SK-N-SH (cell line): ENCODE measurements at regions not wholly inside any gene's neighbourhood (a gene's known extent, or its start where the extent isn't known, plus 50 kb on each side); places are given as distances from the start of the nearest gene placed in this dataset.

Source experiments
- CTCF ChIA-PET: fragments of 300-600, 350-600 bp; formaldehyde crosslinking; extraction: SDS; loops from one replicate; lab custom pipeline; 2021; lab: Yijun Ruan, JAX
- POLR2A ChIA-PET: fragments of 350-600 bp; sonication (Branson Sonifier 250); formaldehyde crosslinking; extraction: SDS; loops from one replicate; lab custom pipeline; 2020; ENCODE audit warnings: antibody characterized with exemption, inconsistent platforms; lab: Yijun Ruan, JAX
- DNase-seq: peaks from one replicate; pipeline ENCODE4 v3.0.0; 2012
- H2AFZ ChIP-seq: fragments of 200-600 bp; sonication (generic); 2 replicates; pipeline ENCODE4 v1.8.1; 2016; ENCODE audit warnings: antibody characterized with exemption, mild to moderate bottlenecking, low read depth
- H3F3A ChIP-seq: fragments of 200-600 bp; sonication (generic); replicated peaks from 2 replicates; pipeline ENCODE3; 2016; ENCODE audit warnings: antibody characterized with exemption, mild to moderate bottlenecking; ENCODE audit not compliant: insufficient read depth
- H3K27ac ChIP-seq, 2 experiments: fragments of 200-500 bp in 1 of 2; fragments of 200-600 bp in 1 of 2; sonication (Bioruptor generic) in 1 of 2; sonication (generic), shearing (Covaris generic) in 1 of 2; 2 replicates each; pipeline versions ENCODE4 v1.5.1 to v1.6.1; 2014 to 2016; ENCODE audit warnings: low read depth in 2 of 2, inconsistent platforms in 1 of 2, low read length in 1 of 2, mild to moderate bottlenecking in 1 of 2, mixed read lengths in 1 of 2
- H3K27me3 ChIP-seq: fragments of 200-600 bp; sonication (generic), shearing (Covaris generic); 2 replicates; pipeline ENCODE4 v1.6.1; 2016; ENCODE audit warnings: mixed run types; ENCODE audit not compliant: insufficient read depth
- H3K36me3 ChIP-seq, 2 experiments: fragments of 200-500 bp in 1 of 2; fragments of 200-600 bp in 1 of 2; sonication (Bioruptor generic) in 1 of 2; sonication (generic) in 1 of 2; replicated peaks in 1 of 2; 2 replicates each; pipeline versions ENCODE3 to v1.5.1; 2014 to 2016; ENCODE audit warnings: low read length in 1 of 2, mild to moderate bottlenecking in 1 of 2; ENCODE audit not compliant: insufficient read depth in 2 of 2, control insufficient read depth in 1 of 2
- H3K4me1 ChIP-seq, 2 experiments: fragments of 200-500 bp in 1 of 2; fragments of 200-600 bp in 1 of 2; sonication (Bioruptor generic) in 1 of 2; sonication (generic), shearing (Covaris generic) in 1 of 2; 2 replicates each; pipeline versions ENCODE4 v1.5.1 to v1.6.1; 2014 to 2016; ENCODE audit warnings: low read depth in 1 of 2, low read length in 1 of 2, mixed run types in 1 of 2; ENCODE audit not compliant: insufficient read depth in 2 of 2, control insufficient read depth in 1 of 2
- H3K4me2 ChIP-seq: fragments of 200-600 bp; sonication (generic), shearing (Covaris generic); 2 replicates; pipeline ENCODE4 v1.6.1; 2017; ENCODE audit warnings: mixed run types
- H3K4me3 ChIP-seq, 2 experiments: fragments of 200-500 bp in 1 of 2; fragments of 200-600 bp in 1 of 2; sonication (Bioruptor generic) in 1 of 2; sonication (generic), shearing (Covaris generic) in 1 of 2; 2 replicates each; pipeline versions ENCODE4 v1.5.1 to v1.8.1; 2014 to 2016; ENCODE audit warnings: low read depth in 2 of 2, inconsistent platforms in 1 of 2, low read length in 1 of 2, mild to moderate bottlenecking in 1 of 2, mixed read lengths in 1 of 2, moderate library complexity in 1 of 2
- H3K79me2 ChIP-seq: fragments of 200-600 bp; sonication (generic); 2 replicates; pipeline ENCODE4 v1.8.1; 2017; ENCODE audit warnings: mild to moderate bottlenecking; ENCODE audit not compliant: insufficient read depth
- H3K9ac ChIP-seq: fragments of 200-600 bp; sonication (generic); 2 replicates; pipeline ENCODE4 v1.6.1; 2017; ENCODE audit warnings: mixed run types
- H3K9me2 ChIP-seq: fragments of 200-600 bp; sonication (generic); 2 replicates; pipeline ENCODE4 v1.6.1; 2017; ENCODE audit warnings: mixed run types
- H3K9me3 ChIP-seq: fragments of 200-600 bp; sonication (generic); 2 replicates; pipeline ENCODE4 v1.6.1; 2017; ENCODE audit warnings: mixed run types, mild to moderate bottlenecking, moderate library complexity
- H4K20me1 ChIP-seq: fragments of 200-600 bp; sonication (generic); 2 replicates; pipeline ENCODE4 v1.6.1; 2017; ENCODE audit warnings: mild to moderate bottlenecking, mixed run types; ENCODE audit not compliant: insufficient read depth
- CHD2 ChIP-seq: fragments of 150-350 bp; IDR thresholded peaks from 2 replicates; pipeline ENCODE4 v1.6.1; 2018; ENCODE audit warnings: low read length; ENCODE audit not compliant: partially characterized antibody
- ELF1 ChIP-seq: IDR thresholded peaks from 2 replicates; pipeline ENCODE4 v1.4.0; 2012
- EZH2phosphoT487 ChIP-seq: fragments of 200-600 bp; sonication (generic); IDR thresholded peaks from 2 replicates; pipeline ENCODE4 v1.6.1; 2017; ENCODE audit warnings: low read depth, mixed run types, mild to moderate bottlenecking, antibody characterized with exemption, moderate library complexity, borderline replicate concordance
- GABPA ChIP-seq: IDR thresholded peaks from 2 replicates; pipeline ENCODE4 v1.4.0; 2012; ENCODE audit warnings: low read depth, mild to moderate bottlenecking
- GATA2 ChIP-seq: sonication (generic); formaldehyde crosslinking; IDR thresholded peaks from 2 replicates; pipeline ENCODE4 v1.5.0; 2020; ENCODE audit warnings: mild to moderate bottlenecking, missing genetic modification reagents
- MEF2A ChIP-seq: IDR thresholded peaks from 2 replicates; pipeline ENCODE4 v1.4.0; 2012; ENCODE audit warnings: low read depth, borderline replicate concordance
- NFIC ChIP-seq: IDR thresholded peaks from 2 replicates; pipeline ENCODE4 v1.4.0; 2012; ENCODE audit warnings: borderline replicate concordance
- RCOR1 ChIP-seq: fragments of 150-350 bp; IDR thresholded peaks from 2 replicates; pipeline ENCODE4 v1.6.1; 2017; ENCODE audit warnings: antibody characterized with exemption, low read length
- RFX5 ChIP-seq: IDR thresholded peaks from 2 replicates; pipeline ENCODE4 v1.6.1; 2012; ENCODE audit warnings: mild to moderate bottlenecking, improper control_type of control experiment, low read length
- RXRA ChIP-seq: IDR thresholded peaks from 2 replicates; pipeline ENCODE4 v1.4.0; 2012; ENCODE audit warnings: low read depth, mild to moderate bottlenecking, borderline replicate concordance
- SIN3A ChIP-seq: IDR thresholded peaks from 2 replicates; pipeline ENCODE4 v1.6.1; 2012; ENCODE audit warnings: low read depth, mild to moderate bottlenecking, low read length, moderate library complexity, borderline replicate concordance
- TCF12 ChIP-seq: IDR thresholded peaks from 2 replicates; pipeline ENCODE4 v1.4.0; 2012
- TEAD4 ChIP-seq: IDR thresholded peaks from 2 replicates; pipeline ENCODE4 v1.4.0; 2012; ENCODE audit warnings: mild to moderate bottlenecking, borderline replicate concordance; ENCODE audit not compliant: insufficient read depth
- YY1 ChIP-seq: IDR thresholded peaks from 2 replicates; pipeline ENCODE4 v1.4.0; 2012; ENCODE audit warnings: low read depth, mild to moderate bottlenecking
- WGBS: methylation state at CpG from one replicate; pipeline ENCODE4 v1.1.6; 2017; ENCODE audit warnings: low lambda C conversion rate; 5-methylcytosine and 5-hydroxymethylcytosine counted together
- TF ChIP-seq, protein P1 (sequence below): IDR thresholded peaks from 2 replicates; pipeline ENCODE4 v1.6.1; 2012; ENCODE audit warnings: mild to moderate bottlenecking, low read depth, low read length, moderate library complexity
- TF ChIP-seq, protein P2 (sequence below): IDR thresholded peaks from 2 replicates; pipeline ENCODE4 v1.4.0; 2012; ENCODE audit warnings: low read depth
- TF ChIP-seq, protein P3 (sequence below): IDR thresholded peaks from 2 replicates; pipeline ENCODE4; 2012
- TF ChIP-seq, protein P4 (sequence below): fragments of 150-350 bp; IDR thresholded peaks from 2 replicates; pipeline ENCODE4 v1.6.1; 2017; ENCODE audit warnings: antibody characterized with exemption, low read length, low read depth, borderline replicate concordance
- TF ChIP-seq, protein P5 (sequence below): fragments of 150-350 bp; IDR thresholded peaks from 2 replicates; pipeline ENCODE4 v1.6.1; 2016; ENCODE audit warnings: mild to moderate bottlenecking, low read depth, low read length
- TF ChIP-seq, protein P6 (sequence below): fragments of 200-600 bp; sonication (generic); IDR thresholded peaks from 2 replicates; pipeline ENCODE4 v1.6.1; 2017; ENCODE audit warnings: antibody characterized with exemption, mild to moderate bottlenecking, moderate library complexity

DNA sequence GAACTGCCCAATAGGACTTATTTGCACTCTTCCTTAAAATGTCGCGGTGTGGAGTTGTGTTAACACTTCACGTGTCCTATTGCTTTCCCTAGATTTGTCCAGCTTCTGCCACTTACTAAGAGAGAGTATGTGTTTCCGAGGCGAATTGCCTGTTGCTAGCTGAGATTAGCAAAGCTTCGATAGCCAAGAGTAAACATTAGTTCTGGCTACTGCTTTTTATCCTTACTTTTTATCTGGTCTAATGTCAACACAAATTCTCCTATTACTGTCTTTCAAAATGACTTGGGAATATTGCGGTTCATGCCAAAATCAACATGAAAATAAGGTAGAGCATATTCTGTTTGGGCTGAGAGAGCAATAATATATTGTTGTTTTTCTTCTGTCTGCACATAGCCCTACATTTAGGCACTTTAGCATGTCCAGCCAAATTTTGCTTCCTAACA, 90.4 kb upstream of the VEGFC start (continued):
- TF ChIP-seq, protein P1, sequence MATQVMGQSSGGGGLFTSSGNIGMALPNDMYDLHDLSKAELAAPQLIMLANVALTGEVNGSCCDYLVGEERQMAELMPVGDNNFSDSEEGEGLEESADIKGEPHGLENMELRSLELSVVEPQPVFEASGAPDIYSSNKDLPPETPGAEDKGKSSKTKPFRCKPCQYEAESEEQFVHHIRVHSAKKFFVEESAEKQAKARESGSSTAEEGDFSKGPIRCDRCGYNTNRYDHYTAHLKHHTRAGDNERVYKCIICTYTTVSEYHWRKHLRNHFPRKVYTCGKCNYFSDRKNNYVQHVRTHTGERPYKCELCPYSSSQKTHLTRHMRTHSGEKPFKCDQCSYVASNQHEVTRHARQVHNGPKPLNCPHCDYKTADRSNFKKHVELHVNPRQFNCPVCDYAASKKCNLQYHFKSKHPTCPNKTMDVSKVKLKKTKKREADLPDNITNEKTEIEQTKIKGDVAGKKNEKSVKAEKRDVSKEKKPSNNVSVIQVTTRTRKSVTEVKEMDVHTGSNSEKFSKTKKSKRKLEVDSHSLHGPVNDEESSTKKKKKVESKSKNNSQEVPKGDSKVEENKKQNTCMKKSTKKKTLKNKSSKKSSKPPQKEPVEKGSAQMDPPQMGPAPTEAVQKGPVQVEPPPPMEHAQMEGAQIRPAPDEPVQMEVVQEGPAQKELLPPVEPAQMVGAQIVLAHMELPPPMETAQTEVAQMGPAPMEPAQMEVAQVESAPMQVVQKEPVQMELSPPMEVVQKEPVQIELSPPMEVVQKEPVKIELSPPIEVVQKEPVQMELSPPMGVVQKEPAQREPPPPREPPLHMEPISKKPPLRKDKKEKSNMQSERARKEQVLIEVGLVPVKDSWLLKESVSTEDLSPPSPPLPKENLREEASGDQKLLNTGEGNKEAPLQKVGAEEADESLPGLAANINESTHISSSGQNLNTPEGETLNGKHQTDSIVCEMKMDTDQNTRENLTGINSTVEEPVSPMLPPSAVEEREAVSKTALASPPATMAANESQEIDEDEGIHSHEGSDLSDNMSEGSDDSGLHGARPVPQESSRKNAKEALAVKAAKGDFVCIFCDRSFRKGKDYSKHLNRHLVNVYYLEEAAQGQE: no peak
- TF ChIP-seq EZH2phosphoT487 (no peak), ELF1 (no peak), RCOR1 (no peak), CHD2 (no peak), TCF12 (no peak), SIN3A (0 out of 2 replicates have a peak, but pooled peaks have one; percentile 6), NFIC (peak; percentile 29; the same call in 1 of the 2 replicates), RFX5 (no peak), YY1 (no peak)
- TF ChIP-seq, protein P2, sequence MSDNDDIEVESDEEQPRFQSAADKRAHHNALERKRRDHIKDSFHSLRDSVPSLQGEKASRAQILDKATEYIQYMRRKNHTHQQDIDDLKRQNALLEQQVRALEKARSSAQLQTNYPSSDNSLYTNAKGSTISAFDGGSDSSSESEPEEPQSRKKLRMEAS: no peak
- TF ChIP-seq, protein P3, sequence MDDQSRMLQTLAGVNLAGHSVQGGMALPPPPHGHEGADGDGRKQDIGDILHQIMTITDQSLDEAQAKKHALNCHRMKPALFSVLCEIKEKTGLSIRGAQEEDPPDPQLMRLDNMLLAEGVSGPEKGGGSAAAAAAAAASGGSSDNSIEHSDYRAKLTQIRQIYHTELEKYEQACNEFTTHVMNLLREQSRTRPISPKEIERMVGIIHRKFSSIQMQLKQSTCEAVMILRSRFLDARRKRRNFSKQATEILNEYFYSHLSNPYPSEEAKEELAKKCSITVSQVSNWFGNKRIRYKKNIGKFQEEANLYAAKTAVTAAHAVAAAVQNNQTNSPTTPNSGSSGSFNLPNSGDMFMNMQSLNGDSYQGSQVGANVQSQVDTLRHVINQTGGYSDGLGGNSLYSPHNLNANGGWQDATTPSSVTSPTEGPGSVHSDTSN: peak; percentile 48
- TF ChIP-seq, protein P4, sequence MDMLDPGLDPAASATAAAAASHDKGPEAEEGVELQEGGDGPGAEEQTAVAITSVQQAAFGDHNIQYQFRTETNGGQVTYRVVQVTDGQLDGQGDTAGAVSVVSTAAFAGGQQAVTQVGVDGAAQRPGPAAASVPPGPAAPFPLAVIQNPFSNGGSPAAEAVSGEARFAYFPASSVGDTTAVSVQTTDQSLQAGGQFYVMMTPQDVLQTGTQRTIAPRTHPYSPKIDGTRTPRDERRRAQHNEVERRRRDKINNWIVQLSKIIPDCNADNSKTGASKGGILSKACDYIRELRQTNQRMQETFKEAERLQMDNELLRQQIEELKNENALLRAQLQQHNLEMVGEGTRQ: no peak

DNA sequence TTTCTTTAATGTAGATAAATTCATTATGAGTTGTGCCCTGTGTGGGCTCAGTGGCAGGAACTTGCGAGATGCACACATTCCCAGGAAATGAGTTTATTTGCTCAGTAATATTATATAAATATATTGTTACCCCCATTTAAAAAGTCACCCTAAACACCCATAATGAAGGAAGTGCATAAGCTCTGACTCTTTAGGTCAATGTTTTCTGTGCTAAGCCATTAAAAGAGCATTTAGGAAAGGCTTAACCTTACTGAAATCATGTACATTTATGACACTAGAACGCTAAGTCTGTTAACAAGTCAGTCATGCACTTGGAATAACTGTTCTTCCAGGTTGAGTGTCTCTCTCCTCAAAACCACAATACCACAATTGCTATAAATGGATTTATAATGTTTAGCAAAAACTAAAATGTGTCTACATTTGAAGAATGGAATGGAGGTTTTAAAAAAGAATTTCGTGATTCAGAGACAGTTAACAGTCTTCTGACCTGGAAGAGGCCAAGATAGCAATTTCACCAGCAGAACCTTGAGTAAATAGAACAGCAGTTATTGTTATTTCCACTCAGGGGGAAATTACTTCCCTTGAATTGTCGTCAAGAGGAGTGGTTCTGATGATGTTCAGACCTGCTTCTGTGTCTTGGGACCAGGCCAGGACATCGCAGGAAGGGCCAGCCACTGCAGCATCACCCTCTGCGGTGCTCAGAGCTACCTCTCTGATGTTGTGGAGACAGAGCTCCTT, 91.1 kb upstream of the VEGFC start:
- Histone ChIP-seq H3K27me3 (no peaks in the 10 kb centered on the region), H3K4me1 (peaks cover 0 to 8% of the 10 kb centered on the region in 2 experiments; a peak in 2 of 4 replicates), H3K4me3 (peak overlapping the region; percentile 28 to 52; a peak in 3 of 4 replicates), H4K20me1 (no peaks in the 10 kb centered on the region), H3K4me2 (peak overlapping the region; percentile 73), H3K36me3 (no peaks in the 10 kb centered on the region), H3K9me3 (no peaks in the 10 kb centered on the region), H2AFZ (0 out of 2 replicates have a peak overlapping the region, but pooled peaks have one; percentile 31), H3F3A (peaks cover 51% of the 10 kb centered on the region), H3K9ac (peak overlapping the region; percentile 67), H3K79me2 (peaks cover 4% of the 10 kb centered on the region; the same call in 1 of the 2 replicates), H3K27ac (peak overlapping the region; percentile 72 to 89), H3K9me2 (no peaks in the 10 kb centered on the region)
- POLR2A ChIA-PET: no interaction called here
- 4% methylated on average over 6 of the region's 6 CpGs for WGBS
- DNase-seq: no peak
- CTCF ChIA-PET: no interaction called here
- TF ChIP-seq, protein P3: peak; percentile 92
- peak; percentile 89 for TF ChIP-seq RXRA
- TF ChIP-seq GABPA: no peak
- TF ChIP-seq, protein P5, sequence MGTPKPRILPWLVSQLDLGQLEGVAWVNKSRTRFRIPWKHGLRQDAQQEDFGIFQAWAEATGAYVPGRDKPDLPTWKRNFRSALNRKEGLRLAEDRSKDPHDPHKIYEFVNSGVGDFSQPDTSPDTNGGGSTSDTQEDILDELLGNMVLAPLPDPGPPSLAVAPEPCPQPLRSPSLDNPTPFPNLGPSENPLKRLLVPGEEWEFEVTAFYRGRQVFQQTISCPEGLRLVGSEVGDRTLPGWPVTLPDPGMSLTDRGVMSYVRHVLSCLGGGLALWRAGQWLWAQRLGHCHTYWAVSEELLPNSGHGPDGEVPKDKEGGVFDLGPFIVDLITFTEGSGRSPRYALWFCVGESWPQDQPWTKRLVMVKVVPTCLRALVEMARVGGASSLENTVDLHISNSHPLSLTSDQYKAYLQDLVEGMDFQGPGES: no peak
- TF ChIP-seq MEF2A: peak; percentile 99
- TF ChIP-seq GATA2 (CRISPR knock-in tag): no peak
- TF ChIP-seq, protein P6, sequence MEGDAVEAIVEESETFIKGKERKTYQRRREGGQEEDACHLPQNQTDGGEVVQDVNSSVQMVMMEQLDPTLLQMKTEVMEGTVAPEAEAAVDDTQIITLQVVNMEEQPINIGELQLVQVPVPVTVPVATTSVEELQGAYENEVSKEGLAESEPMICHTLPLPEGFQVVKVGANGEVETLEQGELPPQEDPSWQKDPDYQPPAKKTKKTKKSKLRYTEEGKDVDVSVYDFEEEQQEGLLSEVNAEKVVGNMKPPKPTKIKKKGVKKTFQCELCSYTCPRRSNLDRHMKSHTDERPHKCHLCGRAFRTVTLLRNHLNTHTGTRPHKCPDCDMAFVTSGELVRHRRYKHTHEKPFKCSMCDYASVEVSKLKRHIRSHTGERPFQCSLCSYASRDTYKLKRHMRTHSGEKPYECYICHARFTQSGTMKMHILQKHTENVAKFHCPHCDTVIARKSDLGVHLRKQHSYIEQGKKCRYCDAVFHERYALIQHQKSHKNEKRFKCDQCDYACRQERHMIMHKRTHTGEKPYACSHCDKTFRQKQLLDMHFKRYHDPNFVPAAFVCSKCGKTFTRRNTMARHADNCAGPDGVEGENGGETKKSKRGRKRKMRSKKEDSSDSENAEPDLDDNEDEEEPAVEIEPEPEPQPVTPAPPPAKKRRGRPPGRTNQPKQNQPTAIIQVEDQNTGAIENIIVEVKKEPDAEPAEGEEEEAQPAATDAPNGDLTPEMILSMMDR: no peak
- TF ChIP-seq, protein P2: peak; percentile 52
- peak; percentile 94 for TF ChIP-seq TEAD4
